Liver (tissue), 7 donors: ENCODE measurements at regions not wholly inside any gene's neighbourhood (a gene's known extent, or its start where the extent isn't known, plus 50 kb on each side); places are given as distances from the start of the nearest gene placed in this dataset.

Experiments used
- DNase-seq: peaks from one replicate; pipeline ENCODE4 v3.0.0-alpha.2; 2017; ENCODE audit warnings: low spot score
- H3K27ac ChIP-seq, 2 donors: one replicate each; pipeline ENCODE4 v1.7.0; 2013; ENCODE audit warnings: inconsistent platforms in 2 of 2, low read length in 2 of 2, control low read depth in 1 of 2, low read depth in 1 of 2, mild to moderate bottlenecking in 1 of 2
- H3K27me3 ChIP-seq, 4 donors: one replicate each; pipeline versions ENCODE4 v1.6.1 to v1.7.0; 2013; ENCODE audit warnings: low read length in 3 of 4, inconsistent platforms in 1 of 4, mild to moderate bottlenecking in 1 of 4, moderate library complexity in 1 of 4; ENCODE audit not compliant: control insufficient read depth in 4 of 4, insufficient read depth in 4 of 4
- H3K36me3 ChIP-seq, 4 donors: one replicate each; pipeline versions ENCODE4 v1.6.1 to v1.7.0; 2013; ENCODE audit warnings: low read length in 3 of 4, mild to moderate bottlenecking in 3 of 4, low read depth in 1 of 4, moderate library complexity in 1 of 4; ENCODE audit not compliant: control insufficient read depth in 4 of 4, insufficient read depth in 3 of 4
- H3K4me1 ChIP-seq, 4 donors: one replicate each; pipeline versions ENCODE4 v1.6.1 to v1.7.0; 2013; ENCODE audit warnings: low read length in 3 of 4, mild to moderate bottlenecking in 3 of 4, moderate library complexity in 1 of 4; ENCODE audit not compliant: control insufficient read depth in 4 of 4, insufficient read depth in 4 of 4
- H3K4me3 ChIP-seq, 3 donors: one replicate each; pipeline versions ENCODE4 v1.6.1 to v1.7.0; 2013; ENCODE audit warnings: low read length in 3 of 3, control low read depth in 1 of 3, low read depth in 1 of 3, mild to moderate bottlenecking in 1 of 3
- H3K9ac ChIP-seq, 2 donors: one replicate each; pipeline ENCODE4 v1.7.0; 2013; ENCODE audit warnings: low read length in 2 of 2, mild to moderate bottlenecking in 2 of 2, moderate library complexity in 2 of 2, control low read depth in 1 of 2, low read depth in 1 of 2
- H3K9me3 ChIP-seq, 4 donors: one replicate each; pipeline versions ENCODE4 v1.6.1 to v1.7.0; 2013; ENCODE audit warnings: low read length in 3 of 4; ENCODE audit not compliant: control insufficient read depth in 4 of 4
- EGR1 ChIP-seq, 2 donors: IDR thresholded peaks; 2 replicates each; pipeline ENCODE4 v1.6.1; 2016 to 2018; ENCODE audit warnings: antibody characterized with exemption in 2 of 2, low read depth in 2 of 2
- FOXA1 ChIP-seq: IDR thresholded peaks from 2 replicates; pipeline ENCODE4 v1.6.1; 2016; ENCODE audit warnings: antibody characterized with exemption
- FOXA2 ChIP-seq: IDR thresholded peaks from 2 replicates; pipeline ENCODE4 v1.6.1; 2016; ENCODE audit warnings: antibody characterized with exemption
- HNF4A ChIP-seq, 2 donors: conservative IDR thresholded peaks; 2 replicates each; pipeline ENCODE4 v1.6.1; 2016; ENCODE audit warnings: antibody characterized with exemption in 2 of 2, mild to moderate bottlenecking in 2 of 2
- HNF4G ChIP-seq: IDR thresholded peaks from 2 replicates; pipeline ENCODE4 v1.6.1; 2016; ENCODE audit warnings: antibody characterized with exemption
- JUND ChIP-seq, 2 donors: IDR thresholded peaks; 2 replicates each; pipeline ENCODE4 v1.6.1; 2016; ENCODE audit warnings: antibody characterized with exemption in 2 of 2
- NR2F2 ChIP-seq: IDR thresholded peaks from 2 replicates; pipeline ENCODE4 v1.6.1; 2016; ENCODE audit warnings: antibody characterized with exemption
- RAD21 ChIP-seq, 2 donors: IDR thresholded peaks; 2 replicates each; pipeline ENCODE4 v1.6.1; 2016; ENCODE audit warnings: antibody characterized with exemption in 2 of 2, mild to moderate bottlenecking in 2 of 2
- REST ChIP-seq: IDR thresholded peaks from 2 replicates; pipeline ENCODE4 v1.6.1; 2016; ENCODE audit warnings: antibody characterized with exemption, mild to moderate bottlenecking
- RXRA ChIP-seq, 2 donors: IDR thresholded peaks; 2 replicates each; pipeline ENCODE4 v1.6.1; 2017 to 2018; ENCODE audit warnings: antibody characterized with exemption in 2 of 2, mild to moderate bottlenecking in 1 of 2
- SP1 ChIP-seq: IDR thresholded peaks from 2 replicates; pipeline ENCODE4 v1.6.1; 2018; ENCODE audit warnings: antibody characterized with exemption, mild to moderate bottlenecking
- TAF1 ChIP-seq: conservative IDR thresholded peaks from 2 replicates; pipeline ENCODE4 v1.6.1; 2016; ENCODE audit warnings: antibody characterized with exemption, mild to moderate bottlenecking
- YY1 ChIP-seq: IDR thresholded peaks from 2 replicates; pipeline ENCODE4 v1.6.1; 2016; ENCODE audit warnings: antibody characterized with exemption, mild to moderate bottlenecking
- ZBTB33 ChIP-seq: IDR thresholded peaks from 2 replicates; pipeline ENCODE4 v1.6.1; 2016; ENCODE audit warnings: antibody characterized with exemption
- WGBS: extraction: QIAGEN DNeasy Blood & Tissue Kit; methylation state at CpG from one replicate; pipeline ENCODE4 v1.1.7; 2013; 5-methylcytosine and 5-hydroxymethylcytosine counted together
- TF ChIP-seq, protein P1 (sequence below): IDR thresholded peaks from 2 replicates; pipeline ENCODE4 v1.6.1; 2016; ENCODE audit warnings: antibody characterized with exemption
- TF ChIP-seq, protein P2 (sequence below): IDR thresholded peaks from 2 replicates; pipeline ENCODE4 v1.6.1; 2016; ENCODE audit warnings: antibody characterized with exemption
- donor health status: healthy.
- donor health status: healthy.
- donor health status: healthy.
- donor health status: healthy.

DNA sequence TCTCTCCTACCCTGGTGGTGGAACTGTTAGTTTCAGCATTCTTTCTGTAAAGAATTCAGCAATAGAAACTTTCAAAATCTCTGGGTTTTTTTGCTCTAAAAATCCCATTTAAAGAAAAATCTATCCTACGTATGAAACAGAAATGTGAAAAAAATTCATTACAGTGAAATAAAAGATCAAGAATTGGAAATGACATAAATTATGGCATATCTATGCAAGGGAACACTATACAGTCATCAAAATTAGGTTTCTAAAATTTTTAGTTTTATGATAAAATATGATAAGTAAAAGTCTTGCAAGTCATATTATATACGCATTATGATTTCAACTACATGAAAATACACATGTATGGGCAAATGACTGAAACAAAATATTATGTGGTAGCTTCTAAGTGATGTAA lies 342.6 kb downstream of the CETN3 start:
- H3K9me3 ChIP-seq: no peaks in the 10 kb centered on the region
- H3K9ac ChIP-seq: no peak overlapping the region
- no peaks in the 10 kb centered on the region for H3K27me3 ChIP-seq
- no peaks in the 10 kb centered on the region for H3K36me3 ChIP-seq
- 68% methylated on average over 2 of the region's 2 CpGs for WGBS
- H3K27ac ChIP-seq: no peak overlapping the region
- no peak overlapping the region for H3K4me3 ChIP-seq
- no peaks in the 10 kb centered on the region for H3K4me1 ChIP-seq
- DNase-seq: no peak
- TF ChIP-seq HNF4A (conservative IDR thresholded peaks at IDR 0.05) (no peak), NR2F2 (no peak), HNF4G (no peak), TAF1 (no peak)

- Histone ChIP-seq H3K4me1 (no peaks in the 10 kb centered on the region), H3K9me3 (no peaks in the 10 kb centered on the region), H3K27ac (no peak overlapping the region), H3K4me3 (no peak overlapping the region), H3K36me3 (no peaks in the 10 kb centered on the region), H3K9ac (no peak overlapping the region), H3K27me3 (no peaks in the 10 kb centered on the region)
- 73% methylated on average over 15 of the region's 15 CpGs for WGBS
- no peak for DNase-seq
- no peak for TF ChIP-seq ZBTB33
- no peak for TF ChIP-seq FOXA2
- TF ChIP-seq HNF4A (conservative IDR thresholded peaks at IDR 0.05): no peak
- no peak for TF ChIP-seq HNF4G
- TF ChIP-seq, protein P1, sequence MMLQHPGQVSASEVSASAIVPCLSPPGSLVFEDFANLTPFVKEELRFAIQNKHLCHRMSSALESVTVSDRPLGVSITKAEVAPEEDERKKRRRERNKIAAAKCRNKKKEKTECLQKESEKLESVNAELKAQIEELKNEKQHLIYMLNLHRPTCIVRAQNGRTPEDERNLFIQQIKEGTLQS: no peak
- no peak for TF ChIP-seq FOXA1
- TF ChIP-seq TAF1: no peak
Observed at GRCh38 chr5:90056911-90057705, 352.4 kb downstream of the CETN3 start.

DNA sequence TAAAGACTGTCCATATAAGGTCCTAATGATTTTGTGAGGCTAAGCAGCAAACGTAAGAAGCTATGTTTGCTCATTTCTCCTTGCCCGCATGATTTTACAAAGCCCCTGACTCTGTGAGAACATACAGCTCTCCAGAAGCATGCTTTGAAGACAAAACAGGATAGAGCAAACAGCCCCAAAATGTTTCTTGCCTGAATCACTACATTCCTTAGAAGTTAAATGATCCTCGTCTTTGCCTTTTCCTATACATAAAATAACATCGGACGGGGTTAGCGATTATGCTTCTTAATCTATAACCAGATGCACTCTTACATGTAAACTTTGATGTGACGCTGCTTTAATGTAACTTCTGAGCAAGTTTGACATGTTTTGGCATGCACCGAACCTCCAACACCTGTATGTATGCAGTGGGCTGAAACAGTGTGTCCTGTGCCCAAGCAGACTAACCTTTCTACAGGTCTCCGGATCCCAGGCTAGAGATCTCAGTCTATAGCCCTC lies 353.7 kb downstream of the CETN3 start:
- Histone ChIP-seq H3K4me1 (no peaks in the 10 kb centered on the region), H3K9ac (no peak overlapping the region), H3K27ac (no peak overlapping the region), H3K36me3 (no peaks in the 10 kb centered on the region), H3K4me3 (no peak overlapping the region), H3K9me3 (no peaks in the 10 kb centered on the region), H3K27me3 (no peaks in the 10 kb centered on the region)
- 68% methylated on average over 9 of the region's 9 CpGs for whole genome bisulfite sequencing
- TF ChIP-seq YY1 (no peak), RXRA (IDR thresholded peaks at IDR 0.05) (no peak), SP1 (no peak), REST (no peak), HNF4G (no peak), RAD21 (IDR thresholded peaks at IDR 0.05) (no peak), FOXA1 (no peak), EGR1 (IDR thresholded peaks at IDR 0.05; ENCODE audit: low read depth in 2 of 2) (no peak), JUND (IDR thresholded peaks at IDR 0.05) (no peak)
- TF ChIP-seq, protein P2, sequence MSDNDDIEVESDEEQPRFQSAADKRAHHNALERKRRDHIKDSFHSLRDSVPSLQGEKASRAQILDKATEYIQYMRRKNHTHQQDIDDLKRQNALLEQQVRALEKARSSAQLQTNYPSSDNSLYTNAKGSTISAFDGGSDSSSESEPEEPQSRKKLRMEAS: no peak
- no peak for DNase-seq
